CD1c-positive myeloid dendritic cell (primary cell): ENCODE measurements at regions not wholly inside any gene's neighbourhood (a gene's known extent, or its start where the extent isn't known, plus 50 kb on each side); places are given as distances from the start of the nearest gene placed in this dataset.
"Not testable (repeated sequence)": the region's sequence is repeated elsewhere in the genome, so short reads cannot be mapped to it uniquely, and the experiment has no call there.

Experiments used
- DNase-seq: peaks from one replicate; pipeline ENCODE4 v3.0.0-alpha.2; 2016; ENCODE audit errors: extremely low spot score

DNA sequence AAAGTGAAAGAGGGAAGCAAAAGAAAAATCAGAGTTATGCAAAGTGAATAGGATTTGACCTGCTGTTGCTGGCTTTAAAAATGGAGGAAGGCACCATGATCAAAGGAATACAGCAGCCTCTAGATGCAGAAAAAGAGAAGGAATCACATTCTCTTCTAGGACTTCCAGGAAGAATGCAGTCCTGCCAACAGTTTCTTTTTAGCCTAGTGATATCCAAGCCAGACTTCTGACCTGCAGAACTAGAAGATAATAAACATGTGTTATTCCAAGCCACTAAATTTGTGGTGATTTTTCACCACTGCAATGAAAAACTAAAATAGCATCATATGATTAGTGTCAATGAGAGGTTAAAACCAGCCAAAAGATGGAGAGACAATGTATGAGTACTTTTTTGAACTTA, 101.9 kb upstream of the ADAMTS5 start:
- DNase-seq: no peak

DNA sequence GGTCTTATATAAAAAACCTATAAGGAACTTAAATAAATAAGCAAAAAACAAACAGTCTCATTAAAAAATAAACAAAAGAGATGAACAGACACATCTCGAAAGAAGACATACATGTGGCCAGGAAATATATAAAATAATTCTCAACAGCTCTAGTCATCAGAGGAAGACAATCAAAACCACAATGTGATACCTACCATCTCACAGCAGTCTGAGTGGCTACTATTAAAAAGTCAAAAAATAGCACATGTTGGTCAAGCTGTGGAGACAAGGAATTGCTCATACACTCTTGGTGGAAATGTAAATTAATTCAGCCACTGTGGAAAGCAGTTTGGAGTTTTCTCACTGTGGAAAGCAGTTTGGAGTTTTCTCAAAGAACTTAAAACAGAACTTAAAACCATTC, 100.3 kb upstream of the ADAMTS5 start:
- no peak for DNase-seq

DNA sequence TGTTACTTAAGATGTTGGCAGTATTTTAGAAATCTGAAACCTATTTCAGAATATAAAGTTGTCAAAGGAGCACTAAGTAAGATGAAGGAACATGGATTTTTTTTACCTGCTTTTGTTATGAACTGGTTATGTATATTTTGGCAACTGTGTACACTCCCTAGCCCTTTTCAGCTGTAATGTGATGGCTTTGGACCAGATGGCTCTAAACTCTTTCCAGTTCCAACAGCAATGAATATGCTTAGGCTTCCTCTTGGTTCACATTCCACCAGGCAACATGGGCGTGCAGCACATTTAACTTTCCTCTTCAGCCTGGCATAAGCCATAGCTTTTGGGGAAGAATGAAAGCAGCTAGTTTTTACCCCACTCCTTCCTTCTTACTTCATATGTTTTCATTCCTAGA, 95.6 kb upstream of the ADAMTS5 start:
- DNase-seq: no peak

DNA sequence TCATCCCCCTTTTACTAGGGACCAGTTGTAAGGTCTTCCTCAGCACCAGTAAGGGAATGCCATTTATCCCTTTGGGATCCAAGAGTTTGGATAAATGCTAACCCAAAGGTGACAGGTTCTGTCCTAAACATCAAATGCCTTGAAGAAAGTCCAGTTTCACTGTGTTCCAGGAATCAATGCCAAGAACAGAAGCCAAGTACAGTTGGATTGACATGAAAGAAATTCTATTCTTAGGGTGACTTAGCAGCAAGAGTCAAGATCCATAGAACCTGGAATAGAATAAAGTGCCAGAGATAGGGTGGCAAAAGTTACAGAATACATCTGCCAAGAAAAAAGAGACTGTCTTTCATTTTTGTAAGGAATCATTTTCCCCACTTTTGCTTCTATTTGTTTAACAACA, 94.9 kb upstream of the ADAMTS5 start:
- no peak for DNase-seq

DNA sequence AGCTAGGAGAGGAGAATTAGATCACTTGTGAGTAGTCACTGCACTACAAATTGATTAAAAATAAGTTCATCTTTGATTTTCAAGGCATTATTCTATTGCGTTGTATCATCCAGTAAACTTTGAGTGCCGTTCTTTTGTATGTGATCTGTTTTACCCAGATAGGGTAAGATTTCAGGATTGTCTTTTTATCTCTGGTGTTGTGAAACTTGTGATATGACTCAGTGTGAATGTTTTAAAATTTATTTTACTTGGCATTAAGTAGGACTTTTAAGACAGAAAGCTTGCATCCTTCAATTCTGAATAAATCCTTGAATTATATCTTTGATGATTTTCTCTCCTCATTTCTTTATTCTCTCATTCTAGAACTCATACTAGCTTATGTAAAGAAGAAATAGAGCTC, 93.3 kb upstream of the ADAMTS5 start:
- no peak for DNase-seq

DNA sequence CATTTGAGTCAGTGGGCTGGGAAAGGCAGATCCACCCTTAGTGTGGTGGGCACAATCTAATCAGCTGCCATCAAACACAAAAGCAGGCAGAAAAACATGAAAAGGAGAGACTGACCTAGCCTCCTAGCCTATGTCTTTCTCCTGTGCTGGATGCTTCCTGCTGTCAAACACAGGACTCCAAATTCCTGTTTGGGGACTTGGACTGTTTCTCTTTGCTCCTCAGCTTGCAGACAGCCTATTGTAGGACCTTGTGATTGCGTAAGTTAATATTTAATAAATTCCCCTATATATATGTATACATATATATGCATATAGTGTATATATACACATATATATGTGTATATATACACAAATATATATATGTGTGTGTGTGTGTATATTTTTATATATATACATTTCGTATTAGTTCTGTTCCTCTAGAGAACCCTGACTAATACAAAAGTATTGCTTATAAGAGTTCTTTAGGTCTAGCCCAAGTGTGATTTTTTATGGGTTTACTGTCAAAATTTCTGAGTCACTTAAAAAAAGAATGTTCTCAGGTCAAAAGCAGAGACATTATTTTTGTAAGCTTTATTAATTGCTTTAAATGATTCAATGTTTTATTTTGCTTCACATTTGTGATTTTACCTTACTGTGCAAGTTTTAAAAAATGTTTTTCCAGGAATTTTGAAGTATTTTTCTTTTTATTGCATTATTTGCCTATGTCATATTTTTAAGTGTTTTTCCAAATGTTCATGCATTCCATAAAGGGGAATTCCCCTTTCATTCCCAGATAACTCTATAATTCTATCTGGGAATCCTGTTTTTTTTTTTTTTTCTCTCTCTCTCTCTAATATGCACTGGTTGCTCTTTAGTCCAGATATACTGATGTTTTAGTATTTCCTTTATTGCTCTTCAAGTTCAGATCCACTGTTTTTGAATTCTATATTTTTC, 92.1 kb upstream of the ADAMTS5 start:
- no peak for DNase-seq

DNA sequence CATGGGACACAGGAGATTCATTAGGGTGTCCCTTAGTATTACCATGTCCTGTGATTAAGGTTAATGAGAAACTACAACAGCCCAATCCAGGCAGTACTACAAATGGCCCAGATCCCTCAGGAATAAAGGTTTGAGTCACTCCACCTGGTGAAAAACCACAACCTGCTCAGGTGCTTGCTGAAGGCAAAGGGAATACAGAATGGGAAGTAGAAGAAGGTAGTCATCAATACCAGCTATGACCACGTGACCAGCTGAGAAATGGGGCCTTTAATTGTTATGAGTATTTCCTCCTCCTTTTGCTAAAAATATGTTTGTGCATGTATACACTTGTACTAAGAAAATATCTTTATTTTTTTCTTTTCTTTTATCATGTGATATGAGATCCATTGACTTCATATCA, 91.1 kb upstream of the ADAMTS5 start:
- DNase-seq: no peak

DNA sequence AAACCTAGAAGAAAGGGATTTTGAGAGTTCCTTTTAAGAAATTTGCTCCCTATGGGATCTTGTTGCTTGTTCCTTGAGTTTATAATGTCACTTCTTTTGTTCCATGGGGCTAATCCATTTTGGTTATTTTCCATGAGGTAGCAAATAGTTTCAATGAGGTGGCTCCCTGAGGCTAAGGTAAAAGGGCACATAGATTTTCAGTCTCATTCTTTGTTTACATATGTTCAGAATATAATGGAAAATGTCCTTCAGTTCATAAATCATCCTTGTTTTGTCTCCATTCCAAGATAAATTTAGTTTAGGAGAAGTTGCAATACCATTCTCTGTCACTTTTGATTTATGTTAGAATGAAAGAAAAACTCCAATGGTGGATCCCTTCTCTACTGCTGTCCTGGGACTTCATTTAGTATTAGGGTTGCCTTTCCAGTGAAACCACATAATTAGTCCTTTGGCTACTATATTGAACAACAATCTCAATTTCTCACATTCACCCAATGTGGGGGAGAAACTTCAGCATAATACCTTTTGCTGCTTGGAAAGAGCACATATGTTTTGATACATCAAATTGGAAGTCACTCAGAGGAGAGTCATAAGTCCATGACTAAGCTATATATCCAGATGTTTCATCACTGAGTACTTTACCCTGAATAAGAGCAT, 80.9 kb upstream of the ADAMTS5 start:
- no peak for DNase-seq

DNA sequence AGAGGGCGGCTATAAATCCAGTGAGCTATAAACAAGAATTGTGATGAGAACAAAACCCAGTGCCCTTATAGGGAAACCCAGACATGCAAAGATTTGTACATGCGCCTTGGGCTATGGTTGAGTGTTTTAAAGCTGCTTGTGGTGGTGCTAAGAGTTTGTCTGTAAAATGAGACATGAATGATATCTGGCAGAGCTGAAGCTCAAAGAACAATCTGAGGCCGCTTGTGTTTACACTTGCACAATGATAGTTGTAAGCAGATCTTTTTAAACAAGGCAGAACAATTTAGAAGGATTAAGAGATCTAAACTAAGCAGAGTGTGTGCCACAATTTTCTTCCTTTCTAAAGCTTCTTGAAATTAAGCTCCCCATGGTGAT, 80.4 kb upstream of the ADAMTS5 start:
- DNase-seq: no peak

DNA sequence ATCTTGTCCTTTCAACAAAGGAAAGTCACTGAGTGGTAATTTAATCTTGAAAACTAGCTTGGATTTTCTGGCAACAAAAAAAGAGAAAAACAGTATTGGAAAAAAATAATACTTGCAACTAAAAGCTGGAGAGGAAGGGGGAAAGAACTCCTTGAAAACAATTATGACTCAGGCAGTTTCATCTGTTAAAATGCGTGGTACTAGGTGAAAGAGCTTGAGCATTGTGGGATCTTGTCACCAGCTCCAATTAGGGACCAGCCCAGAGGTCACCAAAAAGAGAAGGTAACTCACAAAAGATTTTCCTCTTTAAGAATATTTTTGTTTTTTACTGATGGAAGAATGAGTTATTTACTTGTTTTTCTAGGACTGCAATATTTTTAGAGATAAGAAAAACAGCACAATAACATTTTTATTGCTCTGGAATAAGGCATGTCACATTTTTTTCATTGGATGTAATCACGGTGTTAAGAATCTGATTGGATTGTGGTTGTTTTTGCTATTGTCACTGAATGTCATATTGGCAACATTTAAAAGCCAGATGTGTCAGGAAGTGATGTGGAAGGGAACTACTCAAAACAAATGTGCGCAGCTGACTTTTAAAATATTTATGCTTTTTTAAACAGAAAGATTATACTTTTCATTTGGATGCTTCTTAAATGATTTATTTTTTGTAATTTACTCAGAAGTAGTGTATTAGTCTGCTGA, 78.5 kb upstream of the ADAMTS5 start:
- no peak for DNase-seq

DNA sequence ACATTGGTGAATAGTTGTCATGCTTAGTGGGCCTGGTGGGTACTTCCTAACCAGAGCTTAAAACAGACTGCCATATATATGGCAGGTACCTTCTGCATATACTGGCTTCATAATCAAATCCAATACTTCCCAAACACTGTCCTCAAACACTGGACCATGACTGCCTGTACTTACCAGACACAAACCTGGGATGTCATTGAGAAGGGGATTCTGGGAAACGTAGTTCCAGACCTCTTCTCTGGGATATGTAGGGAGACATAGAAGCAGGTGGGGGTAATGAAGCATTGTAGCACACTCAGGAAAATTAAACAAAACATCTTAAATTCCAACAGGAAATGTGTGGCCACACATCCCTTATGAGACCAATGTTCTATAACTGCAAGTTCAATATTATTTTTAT, 76.5 kb upstream of the ADAMTS5 start:
- no peak for DNase-seq

DNA sequence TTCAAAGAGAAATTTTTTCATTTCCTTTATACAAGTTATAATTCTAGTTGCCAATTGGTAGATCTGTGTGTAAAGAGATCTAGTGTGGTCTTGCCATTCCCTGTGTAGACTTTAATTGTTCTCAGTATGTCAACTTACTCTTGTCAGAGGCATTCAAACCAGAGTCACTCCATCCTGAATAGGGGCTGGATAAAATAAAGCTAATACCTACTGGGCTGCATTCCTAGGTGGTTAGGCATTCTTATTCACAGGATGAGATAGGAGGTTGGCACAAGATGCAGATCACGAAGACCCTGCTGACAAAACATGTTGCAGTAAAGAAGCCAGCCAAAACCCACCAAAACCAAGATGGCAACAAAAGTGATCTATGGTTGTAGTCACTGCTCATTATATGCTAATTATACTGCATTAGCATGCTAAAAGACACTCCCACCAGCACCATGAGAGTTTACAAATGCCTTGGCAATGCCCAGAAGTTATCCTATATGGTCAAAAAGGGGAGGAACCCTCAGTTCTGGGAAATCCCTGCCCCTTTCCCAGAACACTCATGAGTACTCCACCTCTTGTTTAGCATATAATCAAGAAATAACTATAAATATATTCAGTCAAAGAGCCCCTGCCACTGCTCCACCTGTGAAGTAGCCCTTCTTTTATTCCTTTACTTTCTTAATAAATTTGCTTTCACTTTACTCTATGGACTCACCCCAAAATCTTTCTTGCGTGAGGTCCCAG, 74.0 kb upstream of the ADAMTS5 start:
- DNase-seq: no peak

DNA sequence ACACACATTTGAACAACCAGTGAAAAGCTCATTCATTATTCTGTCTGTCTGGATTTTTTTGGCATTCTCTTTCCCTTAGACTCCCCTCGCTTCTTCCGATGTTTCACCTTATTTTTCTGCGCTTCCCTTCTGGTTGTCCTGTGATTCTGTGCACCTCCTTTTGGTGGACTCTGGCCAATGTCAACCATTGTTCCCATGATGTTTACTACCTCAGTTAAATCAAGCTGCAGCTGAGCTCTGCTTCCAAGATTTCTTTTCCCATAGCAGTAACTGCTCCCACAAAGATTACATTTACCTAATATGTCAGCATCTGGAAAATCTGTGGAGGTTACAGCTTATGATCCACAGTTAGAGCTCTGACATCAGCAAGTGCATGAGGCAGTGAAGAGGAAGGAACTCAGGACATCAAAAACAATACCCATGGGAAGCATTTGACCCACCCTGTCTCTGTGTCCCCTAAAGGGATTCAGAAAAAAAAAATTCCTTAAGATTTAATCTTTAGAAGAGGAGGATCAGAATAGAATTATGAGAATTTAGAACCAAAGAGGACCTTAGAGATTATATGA, 69.9 kb upstream of the ADAMTS5 start:
- no peak for DNase-seq

DNA sequence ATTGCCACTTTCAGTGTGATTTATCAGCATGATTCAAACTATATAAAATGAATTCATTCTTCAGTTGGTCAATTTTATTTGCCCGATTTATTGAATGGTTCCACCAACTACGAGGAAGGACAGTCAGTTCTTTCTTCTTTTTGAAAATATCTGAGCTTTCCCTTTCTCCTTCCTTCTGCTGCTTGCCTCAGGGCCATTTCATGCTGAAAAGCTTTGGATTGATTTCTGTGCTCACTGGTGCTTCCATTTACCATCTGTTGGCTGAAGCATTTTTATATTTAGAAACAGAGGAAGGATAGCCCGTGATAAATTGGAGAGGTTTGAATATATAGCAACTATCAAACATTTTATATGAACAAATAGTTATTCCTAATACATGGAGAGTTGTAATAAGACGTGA, 68.9 kb upstream of the ADAMTS5 start:
- DNase-seq: no peak

DNA sequence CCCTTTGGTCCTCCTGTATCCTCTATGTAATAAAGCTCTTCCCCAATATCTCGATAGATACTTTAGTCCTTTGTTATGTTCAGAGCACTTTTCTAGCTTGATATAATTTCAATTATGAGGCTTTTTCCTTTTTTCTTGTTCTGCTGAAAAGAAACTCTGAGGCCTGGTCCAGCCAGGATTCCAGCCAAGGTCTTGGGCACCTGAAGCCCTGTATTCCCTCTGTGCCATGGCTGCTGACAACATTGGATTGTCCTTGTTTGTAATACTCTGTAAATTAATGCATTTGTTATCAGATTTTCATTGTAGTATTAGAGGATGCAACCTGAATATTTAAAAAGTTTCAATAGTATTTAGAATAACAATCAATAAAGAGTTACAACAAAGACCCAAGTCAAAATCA, 67.9 kb upstream of the ADAMTS5 start:
- no peak for DNase-seq

DNA sequence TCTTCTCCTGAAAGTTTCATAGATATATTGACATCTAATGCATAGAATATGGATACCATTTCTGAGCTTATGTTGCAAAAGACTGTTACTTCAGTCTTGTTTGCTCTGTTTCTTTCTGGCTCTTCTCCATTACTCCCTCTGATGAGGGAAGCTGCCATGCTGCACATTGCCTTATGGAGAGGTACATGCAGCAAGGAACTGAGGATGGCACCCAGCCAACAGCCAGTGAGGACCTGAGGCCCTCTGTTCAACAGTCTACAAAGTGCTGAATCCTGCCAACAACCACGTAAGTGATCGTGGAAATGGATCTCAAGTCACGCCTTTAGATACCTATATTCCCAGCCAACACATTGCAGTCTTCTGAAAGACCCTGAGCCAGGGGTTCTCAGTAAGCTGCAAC, 66.6 kb upstream of the ADAMTS5 start:
- DNase-seq: no peak

DNA sequence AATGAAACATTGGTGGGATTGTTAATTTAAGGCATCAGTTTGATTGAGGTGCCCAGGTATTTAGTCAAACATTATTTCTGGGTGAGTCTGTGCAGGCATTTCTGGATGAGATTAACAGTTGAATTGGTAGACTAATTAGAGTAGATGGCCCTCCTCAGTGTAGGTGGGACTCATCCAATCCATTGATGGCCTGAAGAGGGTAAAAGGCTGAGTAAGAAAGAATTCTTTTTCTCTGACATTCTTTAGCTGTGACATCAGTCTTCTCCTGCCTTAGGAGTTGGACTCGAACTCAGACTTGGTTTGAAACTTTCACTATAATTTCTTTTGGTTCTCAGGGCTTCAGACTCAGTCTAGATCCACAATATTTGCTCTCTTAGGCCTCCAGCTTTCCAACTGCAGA, 59.6 kb upstream of the ADAMTS5 start:
- no peak for DNase-seq

DNA sequence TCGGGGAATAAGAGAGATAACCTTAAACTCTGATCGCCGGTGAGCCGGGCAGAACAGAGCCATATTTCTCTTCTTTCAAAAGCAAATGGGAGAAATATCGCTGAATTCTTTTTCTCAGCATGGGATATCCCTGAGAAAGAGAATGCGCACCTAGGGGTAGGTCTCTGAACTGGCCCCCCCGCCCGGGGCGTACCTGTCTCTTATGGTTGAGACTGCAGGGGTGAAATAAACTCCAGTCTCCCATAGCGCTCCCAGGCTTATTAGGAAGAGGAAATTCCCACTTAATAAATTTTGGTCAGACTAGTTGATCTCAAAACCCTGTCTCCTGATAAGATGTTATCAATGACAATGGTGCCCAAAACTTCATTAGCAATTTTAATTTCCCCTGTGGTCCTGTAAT, 58.8 kb upstream of the ADAMTS5 start:
- not testable (repeated sequence) for DNase-seq

DNA sequence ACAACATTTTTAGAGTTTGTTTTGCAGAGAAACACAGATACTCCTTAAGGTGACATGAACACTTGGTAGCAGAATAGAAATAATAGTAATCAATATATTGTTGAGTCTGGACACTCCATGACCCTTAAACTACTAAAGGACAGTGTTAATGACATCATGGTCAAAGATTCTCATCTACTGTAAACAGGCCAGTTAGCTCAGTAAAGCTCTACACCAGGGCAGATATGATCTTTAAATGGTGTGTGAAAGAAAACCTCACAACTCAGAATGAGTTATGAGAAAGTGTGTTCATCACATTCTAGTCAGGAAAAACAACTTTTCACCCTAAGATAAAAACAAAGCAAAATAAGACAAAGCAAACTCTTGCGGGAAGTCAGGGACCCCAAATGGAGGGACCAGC, 58.1 kb upstream of the ADAMTS5 start:
- DNase-seq: no peak

DNA sequence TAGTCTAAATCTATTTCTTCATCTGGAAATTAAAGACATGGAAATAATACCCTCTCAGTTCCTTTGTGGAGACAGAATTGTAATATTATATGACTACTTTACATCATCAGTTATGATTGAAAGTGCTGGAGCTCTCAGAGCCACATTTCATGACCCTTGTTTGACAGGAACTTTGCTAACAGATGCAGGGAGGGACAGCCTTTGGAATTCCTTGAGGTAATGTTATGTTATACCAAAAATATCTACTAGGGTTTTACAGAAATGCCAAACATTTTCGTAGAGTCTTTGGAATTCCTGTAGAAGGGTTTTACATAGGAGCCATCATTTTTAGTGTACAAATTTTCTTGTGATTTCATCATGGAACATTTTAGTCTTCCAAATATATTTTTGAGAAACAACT, 57.4 kb upstream of the ADAMTS5 start:
- DNase-seq: no peak

DNA sequence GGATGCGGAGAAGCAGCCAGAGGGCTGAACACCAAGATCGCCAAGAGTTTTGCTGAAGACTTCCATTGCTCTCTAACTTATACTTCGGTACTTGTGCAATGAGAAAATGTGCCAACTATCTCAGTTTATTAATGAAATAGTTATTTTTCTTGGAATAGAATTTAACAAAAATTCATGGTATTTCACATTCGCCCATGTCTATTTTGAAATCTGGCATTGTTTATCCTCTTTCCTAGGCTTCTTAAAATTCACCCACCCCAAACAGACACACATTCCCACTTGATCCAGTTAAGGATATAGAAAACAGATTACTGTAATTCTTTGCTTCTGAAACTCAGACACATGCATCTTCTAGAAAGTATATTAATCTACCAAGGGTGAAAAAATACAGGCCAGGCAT, 56.3 kb upstream of the ADAMTS5 start:
- DNase-seq: no peak

DNA sequence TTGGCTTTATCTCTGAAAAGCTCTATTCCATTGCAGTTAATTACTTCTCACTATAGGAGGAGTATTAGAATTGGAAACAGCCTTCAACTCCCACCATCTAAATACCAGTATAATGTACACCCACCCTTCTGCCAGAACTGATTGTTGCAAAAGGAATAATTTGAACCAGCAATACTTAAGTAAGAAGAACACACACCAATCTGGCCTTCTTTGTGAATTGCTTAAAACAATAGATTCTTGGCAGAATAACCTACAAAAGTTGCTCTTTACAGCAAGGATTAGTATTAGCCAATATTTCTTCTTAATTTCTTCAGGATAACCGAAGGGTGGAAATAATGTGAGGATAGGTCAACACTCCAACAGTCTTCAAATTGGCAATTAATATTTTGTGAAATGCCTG, 54.9 kb upstream of the ADAMTS5 start:
- DNase-seq: no peak
